ENCODE measurements at regions not wholly inside any gene's neighbourhood (a gene's known extent, or its start where the extent isn't known, plus 50 kb on each side); places are given as distances from the start of the nearest gene placed in this dataset.

- H3K27me3 ChIP-seq = no peaks in the 10 kb centered on the region
- TF ChIP-seq EP300 (IDR thresholded peaks at IDR 0.05) = no peak
- no peak for TF ChIP-seq CTCF (IDR thresholded peaks at IDR 0.05)
- TF ChIP-seq POLR2A (IDR thresholded peaks at IDR 0.05) = no peak
- TF ChIP-seq POLR2AphosphoS5 (IDR thresholded peaks at IDR 0.05) = no peak
- no peak for DNase-seq
- 81 to 91% (median 88%) methylated on average over 4 of the region's 4 CpGs for WGBS, 5 donors
- no peaks in the 10 kb centered on the region for H3K36me3 ChIP-seq
- H3K4me1 ChIP-seq = peaks cover 0 to 10% (median 2%) of the 10 kb centered on the region in 4 donors
- H3K4me3 ChIP-seq = no peak overlapping the region
- no peak overlapping the region for H3K27ac ChIP-seq
- H3K9me3 ChIP-seq = peaks cover 0 to 7% (median 0%) of the 10 kb centered on the region in 4 donors
- intact Hi-C loops (cut with DNase I; ENCODE audit: low total_unique reads) = no loop called here
These were observed 165.3 kb downstream of the RNF152 start for GRCh38 chr18:61727241-61728193.

- no peak overlapping the region for H3K4me3 ChIP-seq
- no peak for DNase-seq
- peaks cover 0 to 7% (median 0%) of the 10 kb centered on the region in 4 donors for H3K9me3 ChIP-seq
- WGBS, 5 donors = 79 to 97% (median 87%) methylated on average over 8 of the region's 8 CpGs
- H3K27me3 ChIP-seq = no peaks in the 10 kb centered on the region
- TF ChIP-seq EP300 (IDR thresholded peaks at IDR 0.05) (no peak), CTCF (IDR thresholded peaks at IDR 0.05) (no peak), POLR2A (IDR thresholded peaks at IDR 0.05) (no peak), POLR2AphosphoS5 (IDR thresholded peaks at IDR 0.05) (no peak)
- intact Hi-C loops (cut with DNase I; ENCODE audit: low total_unique reads) = no loop called here
- no peaks in the 10 kb centered on the region for H3K4me1 ChIP-seq
- no peaks in the 10 kb centered on the region for H3K36me3 ChIP-seq
- H3K27ac ChIP-seq = no peak overlapping the region
These were observed 168.3 kb downstream of the RNF152 start for GRCh38 chr18:61724532-61724931.

GRCh38 chr18:61722247-61722646 lies 170.6 kb downstream of the RNF152 start:
- intact Hi-C loops (cut with DNase I; ENCODE audit: low total_unique reads) = no loop called here
- no peak overlapping the region for H3K4me3 ChIP-seq
- 85 to 96% (median 92%) methylated on average over 2 of the region's 2 CpGs for WGBS, 5 donors
- TF ChIP-seq EP300 (IDR thresholded peaks at IDR 0.05) (no peak), POLR2AphosphoS5 (IDR thresholded peaks at IDR 0.05) (no peak), CTCF (IDR thresholded peaks at IDR 0.05) (no peak), POLR2A (IDR thresholded peaks at IDR 0.05) (no peak)
- no peaks in the 10 kb centered on the region for H3K4me1 ChIP-seq
- peaks cover 0 to 7% (median 0%) of the 10 kb centered on the region in 4 donors for H3K9me3 ChIP-seq
- no peaks in the 10 kb centered on the region for H3K36me3 ChIP-seq
- no peaks in the 10 kb centered on the region for H3K27me3 ChIP-seq
- DNase-seq = no peak
- no peak overlapping the region for H3K27ac ChIP-seq

GRCh38 chr18:61720496-61720895 lies 172.3 kb downstream of the RNF152 start:
- TF ChIP-seq EP300 (IDR thresholded peaks at IDR 0.05) = no peak
- no peak for TF ChIP-seq CTCF (IDR thresholded peaks at IDR 0.05)
- no peak for TF ChIP-seq POLR2AphosphoS5 (IDR thresholded peaks at IDR 0.05)
- TF ChIP-seq POLR2A (IDR thresholded peaks at IDR 0.05) = no peak
- Histone ChIP-seq H3K4me1 (no peaks in the 10 kb centered on the region), H3K9me3 (no peaks in the 10 kb centered on the region), H3K36me3 (no peaks in the 10 kb centered on the region), H3K27ac (no peak overlapping the region), H3K27me3 (no peaks in the 10 kb centered on the region), H3K4me3 (no peak overlapping the region)
- intact Hi-C loops (cut with DNase I; ENCODE audit: low total_unique reads) = no loop called here
- WGBS, 5 donors = 80 to 88% (median 87%) methylated on average over 5 of the region's 5 CpGs
- DNase-seq = no peak
